Kidney capillary endothelial cell (primary cell): ENCODE measurements at regions not wholly inside any gene's neighbourhood (a gene's known extent, or its start where the extent isn't known, plus 50 kb on each side); places are given as distances from the start of the nearest gene placed in this dataset.

Experiments used
- DNase-seq: peaks from one replicate; pipeline ENCODE4 v3.0.0-alpha.2; 2018; ENCODE audit warnings: low spot score

- DNase-seq: no peak
These were observed 106.3 kb downstream of the EBNA1BP2 start for GRCh38 chr1:43065616-43066399.

GRCh38 chr1:43065191-43065590 is 106.5 kb upstream of the SLC2A1 start:
- DNase-seq: no peak

GRCh38 chr1:43063394-43064219 is 104.9 kb upstream of the SLC2A1 start:
- no peak for DNase-seq

- no peak for DNase-seq
These were observed 103.9 kb upstream of the SLC2A1 start for GRCh38 chr1:43062527-43063095.

- DNase-seq: no peak
These were observed 103.1 kb upstream of the SLC2A1 start for GRCh38 chr1:43061757-43062156.

- no peak for DNase-seq
These were observed 101.2 kb upstream of the SLC2A1 start for GRCh38 chr1:43059640-43060574.

- DNase-seq: peak; percentile 39
These were observed 100.1 kb upstream of the SLC2A1 start for GRCh38 chr1:43058545-43059360.

GRCh38 chr1:43058056-43058455 is 99.4 kb upstream of the SLC2A1 start:
- DNase-seq: no peak

- DNase-seq: no peak
These were observed 98.9 kb upstream of the SLC2A1 start for GRCh38 chr1:43057567-43057966.

GRCh38 chr1:43056981-43057391 is 98.3 kb upstream of the SLC2A1 start:
- DNase-seq: no peak

GRCh38 chr1:43056460-43056859 is 97.8 kb upstream of the SLC2A1 start:
- no peak for DNase-seq

- no peak for DNase-seq
These were observed 96.3 kb upstream of the SLC2A1 start for GRCh38 chr1:43054961-43055360.

- DNase-seq: no peak
These were observed 94.2 kb upstream of the SLC2A1 start for GRCh38 chr1:43052786-43053439.

GRCh38 chr1:43052322-43052721 is 93.7 kb upstream of the SLC2A1 start:
- DNase-seq: no peak

- DNase-seq: no peak
These were observed 90.8 kb upstream of the SLC2A1 start for GRCh38 chr1:43049481-43049880.

- DNase-seq: no peak
These were observed 89.9 kb upstream of the SLC2A1 start for GRCh38 chr1:43048601-43049011.

GRCh38 chr1:43047135-43047534 is 88.5 kb upstream of the SLC2A1 start:
- DNase-seq: no peak

- DNase-seq: no peak
These were observed 86.1 kb upstream of the SLC2A1 start for GRCh38 chr1:43044572-43045361.

GRCh38 chr1:43043695-43044094 is 85.0 kb upstream of the SLC2A1 start:
- DNase-seq: no peak
